AG04450 (cell line): ENCODE measurements at regions not wholly inside any gene's neighbourhood (a gene's known extent, or its start where the extent isn't known, plus 50 kb on each side); places are given as distances from the start of the nearest gene placed in this dataset.

Experiments used
- CTCF ChIA-PET: fragments of 300-600, 350-600 bp; formaldehyde crosslinking; extraction: SDS; loops from one replicate; lab custom pipeline; 2022; ENCODE audit warnings: antibody characterized with exemption, inconsistent platforms; lab: Charles Lee
- POLR2A ChIA-PET: fragments of 350-600 bp; formaldehyde crosslinking; extraction: SDS; loops from one replicate; lab custom pipeline; 2021; ENCODE audit warnings: antibody characterized with exemption, inconsistent platforms; lab: Yijun Ruan, JAX
- DNase-seq: peaks from one replicate; pipeline ENCODE4 v3.0.0-alpha.2; 2011; ENCODE audit warnings: low read depth, low spot score
- H3K27ac ChIP-seq: one replicate; pipeline ENCODE4 v1.5.1; 2012; ENCODE audit warnings: low read depth, low read length, control low read depth
- H3K27me3 ChIP-seq: one replicate; pipeline ENCODE4 v1.6.0; 2012; ENCODE audit warnings: low read length; ENCODE audit not compliant: control insufficient read depth, insufficient read depth
- H3K4me3 ChIP-seq: 2 replicates; pipeline ENCODE4 v1.5.1; 2011; ENCODE audit warnings: mild to moderate bottlenecking, low read depth, low read length, control low read depth
- H3K9me3 ChIP-seq: 2 replicates; pipeline ENCODE4 v1.5.1; 2012; ENCODE audit warnings: low read length; ENCODE audit not compliant: control insufficient read depth, insufficient read depth
- CTCF ChIP-seq: IDR thresholded peaks from 2 replicates; pipeline ENCODE4 v1.5.1; 2011; ENCODE audit warnings: low read depth, low read length, control low read depth, inconsistent platforms

- no peak for TF ChIP-seq CTCF
- ChIA-PET CTCF (interaction anchor here (0.6 kb wide), 1 partner anchor 42 kb away, joined by 4 read pairs; no protein-coding TSS in a partner anchor), POLR2A (no interaction called here)
- Histone ChIP-seq H3K4me3 (no peak overlapping the region), H3K27me3 (peaks cover 19% of the 10 kb centered on the region), H3K27ac (no peak overlapping the region), H3K9me3 (no peaks in the 10 kb centered on the region; the same call in 1 of the 2 replicates)
- DNase-seq = no peak
Measured at GRCh38 chr3:14335774-14336748, 66.3 kb upstream of the SLC6A6 start.

- CTCF ChIA-PET = no interaction called here
- Histone ChIP-seq H3K27ac (peak overlapping the region; percentile 11), H3K4me3 (no peak overlapping the region), H3K27me3 (peaks cover 19% of the 10 kb centered on the region), H3K9me3 (no peaks in the 10 kb centered on the region; the same call in 1 of the 2 replicates)
- TF ChIP-seq CTCF = no peak
- no peak for DNase-seq
- POLR2A ChIA-PET = no interaction called here
Measured at GRCh38 chr3:14336749-14337598, 65.4 kb upstream of the SLC6A6 start.

GRCh38 chr3:14337828-14338227 lies 64.6 kb upstream of the SLC6A6 start:
- Histone ChIP-seq H3K27me3 (peaks cover 19% of the 10 kb centered on the region), H3K4me3 (no peak overlapping the region), H3K9me3 (no peaks in the 10 kb centered on the region; the same call in 1 of the 2 replicates), H3K27ac (peak overlapping the region; percentile 11)
- no peak for TF ChIP-seq CTCF
- POLR2A ChIA-PET = no interaction called here
- CTCF ChIA-PET = interaction anchor here (0.6 kb wide), 1 partner anchor 1843 kb away, joined by 4 read pairs; no protein-coding TSS in a partner anchor
- DNase-seq = no peak

GRCh38 chr3:14338242-14338641 lies 64.2 kb upstream of the SLC6A6 start:
- DNase-seq = no peak
- peaks cover 19% of the 10 kb centered on the region for H3K27me3 ChIP-seq
- CTCF ChIA-PET = interaction anchor here (0.6 kb wide), 1 partner anchor 1843 kb away, joined by 4 read pairs; no protein-coding TSS in a partner anchor
- H3K4me3 ChIP-seq = no peak overlapping the region
- TF ChIP-seq CTCF = no peak
- no peak overlapping the region for H3K27ac ChIP-seq
- POLR2A ChIA-PET = no interaction called here
- no peaks in the 10 kb centered on the region; the same call in 1 of the 2 replicates for H3K9me3 ChIP-seq
